ENCODE measurements at regions not wholly inside any gene's neighbourhood (a gene's known extent, or its start where the extent isn't known, plus 50 kb on each side); places are given as distances from the start of the nearest gene placed in this dataset.
"Not testable (repeated sequence)": the region's sequence is repeated elsewhere in the genome, so short reads cannot be mapped to it uniquely, and the experiment has no call there.

DNA sequence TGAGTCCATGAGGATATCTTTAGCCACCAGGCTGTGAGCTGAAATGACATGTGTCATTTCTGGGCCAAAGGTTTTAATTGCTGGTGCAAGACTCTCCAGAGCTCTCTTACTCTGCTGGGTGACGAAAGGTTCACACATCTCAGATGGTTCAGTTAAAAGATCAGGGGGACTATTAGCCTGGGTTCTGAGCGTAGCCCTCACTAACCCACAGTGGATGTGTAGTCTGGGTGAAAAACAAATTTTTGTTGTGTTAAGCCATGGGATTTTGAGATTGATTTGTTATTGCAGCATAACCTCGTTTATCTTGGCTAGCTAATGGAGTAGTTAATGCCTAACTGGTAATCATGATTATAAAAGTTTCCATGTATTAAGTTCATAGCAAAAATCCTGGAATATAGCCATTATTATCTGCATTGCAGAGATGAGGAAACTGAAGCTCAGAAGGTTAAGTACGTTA lies 251.5 kb downstream of the RMST start:
- no peak for DNase-seq

DNA sequence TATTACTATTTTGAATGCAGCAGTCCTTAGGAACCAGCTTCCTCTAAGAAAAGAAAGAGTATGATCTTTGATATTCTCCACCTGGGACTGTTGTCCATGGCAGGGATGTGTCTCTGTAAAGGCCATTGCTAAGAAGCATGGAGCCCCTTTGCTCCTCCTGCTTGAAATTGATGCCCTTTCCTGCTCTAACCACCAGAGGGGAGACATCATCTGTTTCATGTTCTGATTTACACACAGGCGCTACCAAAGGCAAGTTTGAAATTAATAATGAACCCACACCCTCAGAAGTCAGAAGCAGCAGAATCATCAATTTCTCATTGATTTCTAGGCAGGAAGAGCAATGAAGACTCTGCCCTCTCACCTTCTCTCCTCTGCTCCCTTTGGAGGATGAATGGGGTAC lies 253.8 kb downstream of the RMST start:
- no peak for DNase-seq

DNA sequence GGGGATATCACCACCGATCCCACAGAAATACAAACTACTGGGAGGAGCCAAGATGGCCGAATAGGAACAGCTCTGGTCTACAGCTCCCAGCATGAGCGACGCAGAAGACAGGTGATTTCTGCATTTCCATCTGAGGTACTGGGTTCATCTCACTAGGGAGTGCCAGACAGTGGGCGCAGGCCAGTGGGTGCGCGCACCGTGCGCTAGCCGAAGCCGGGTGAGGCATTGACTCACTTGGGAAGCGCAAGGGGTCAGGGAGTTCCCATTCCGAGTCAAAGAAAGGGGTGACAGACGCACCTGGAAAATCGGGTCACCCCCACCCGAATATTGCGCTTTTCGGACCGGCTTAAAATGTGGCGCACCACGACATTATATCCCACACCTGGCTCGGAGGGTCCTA lies 261.2 kb downstream of the RMST start:
- not testable (repeated sequence) for DNase-seq

DNA sequence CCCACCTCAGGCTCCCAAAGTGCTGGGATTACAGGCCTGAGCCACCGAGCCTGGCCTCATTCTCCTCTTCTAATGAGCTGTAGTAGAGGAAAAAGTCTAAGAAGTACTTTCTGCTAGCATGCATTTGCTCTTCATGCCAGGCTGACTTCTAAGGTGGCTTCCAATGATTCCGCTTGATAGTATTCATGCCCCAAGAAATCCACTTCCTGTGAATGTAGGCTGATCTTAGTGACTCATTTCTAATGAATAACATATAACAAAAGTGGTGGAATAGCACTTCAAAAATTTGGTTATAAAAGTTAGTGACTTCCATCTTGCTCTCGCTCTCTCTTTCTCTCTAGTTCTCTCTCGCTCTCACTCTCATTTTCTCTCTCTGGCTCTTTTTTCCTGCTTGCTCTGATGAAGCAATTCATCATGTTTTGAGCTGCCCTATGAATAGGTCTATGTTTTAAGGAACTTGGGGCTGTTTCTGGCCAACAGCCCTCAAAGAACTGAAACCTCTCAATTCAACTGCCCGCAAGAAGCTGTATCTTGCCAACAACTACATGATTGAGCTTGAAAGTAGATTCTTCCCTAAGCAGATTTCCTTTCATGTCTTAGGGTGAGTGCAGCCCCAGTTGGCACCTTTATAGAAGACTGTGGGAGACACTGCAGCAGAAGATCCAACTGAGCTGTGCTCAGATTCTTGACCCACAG lies 282.9 kb downstream of the RMST start:
- DNase-seq: no peak

DNA sequence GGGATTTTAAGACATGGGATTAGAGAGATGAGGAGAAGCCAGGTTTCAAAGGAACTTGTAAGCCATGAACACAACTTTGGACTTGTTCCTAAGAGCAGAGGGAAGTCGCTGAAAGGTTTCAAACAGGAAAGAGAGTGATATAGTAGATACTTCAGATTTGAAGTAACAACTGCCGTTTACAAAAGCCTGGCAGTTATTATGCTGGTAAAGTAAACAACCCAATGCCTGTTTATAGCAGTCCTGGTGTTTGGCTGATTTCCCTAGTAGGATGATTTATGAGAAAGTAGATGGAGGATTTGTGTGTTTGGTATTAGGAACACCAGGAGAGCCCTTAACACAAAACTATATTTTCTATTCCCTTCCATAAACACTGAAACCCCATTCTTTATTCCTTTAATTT lies 285.7 kb downstream of the RMST start:
- no peak for DNase-seq

DNA sequence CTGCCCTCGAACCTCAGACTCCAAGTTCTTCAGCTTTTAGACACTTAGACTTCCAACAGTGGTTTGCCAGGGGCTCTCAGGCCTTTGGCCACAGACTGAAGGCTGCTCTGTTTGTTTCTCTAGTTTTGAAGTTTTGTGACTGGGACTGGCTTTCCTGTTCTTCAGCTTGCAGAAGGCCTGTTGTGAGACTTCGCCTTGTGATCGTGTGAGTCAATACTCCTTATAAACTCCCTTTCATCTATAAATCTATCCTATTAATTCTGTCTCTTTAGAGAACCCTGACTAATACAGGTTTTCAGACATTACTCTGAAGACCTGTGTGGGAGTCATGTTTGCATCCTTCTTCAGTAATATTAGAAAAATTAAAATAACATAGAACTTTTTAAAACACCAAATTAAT lies 289.1 kb downstream of the RMST start:
- no peak for DNase-seq

DNA sequence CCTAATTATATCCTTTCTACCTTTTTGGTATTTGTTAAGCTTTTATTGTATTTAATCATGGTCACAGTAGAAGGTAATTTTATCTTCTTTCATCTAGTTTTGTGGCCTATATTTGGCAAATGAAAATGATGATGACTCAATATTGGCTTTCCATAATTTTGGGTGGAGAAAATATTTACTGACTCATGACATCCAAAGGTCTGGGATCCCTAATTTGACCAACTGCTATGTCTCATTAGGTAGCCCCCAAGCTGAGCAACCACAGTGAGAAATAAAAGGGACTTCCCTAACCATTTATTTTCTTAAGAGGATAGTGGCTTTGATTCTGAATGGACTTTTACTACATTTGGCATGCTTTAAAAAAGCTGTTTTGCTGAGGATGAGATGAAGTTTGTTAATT lies 289.5 kb downstream of the RMST start:
- DNase-seq: no peak

DNA sequence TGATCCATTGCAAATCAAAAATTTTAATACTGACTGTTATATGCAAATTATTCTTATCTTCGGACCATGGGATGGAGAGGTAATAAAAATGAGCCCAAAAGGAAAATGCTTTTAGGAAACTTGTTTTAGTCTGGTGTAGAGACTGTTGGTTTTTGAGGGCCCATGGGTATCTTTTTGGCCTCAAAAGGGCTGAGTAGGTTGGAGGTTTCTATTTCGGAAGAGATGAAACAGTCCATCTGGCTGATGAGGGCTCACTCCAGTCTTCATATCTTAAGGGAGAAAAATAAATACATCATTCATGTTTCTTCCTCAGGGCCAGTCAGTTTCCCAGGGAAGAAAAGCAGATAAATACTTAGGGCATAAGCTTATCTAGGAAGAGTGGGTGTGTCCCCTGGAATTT lies 290.7 kb downstream of the RMST start:
- no peak for DNase-seq

DNA sequence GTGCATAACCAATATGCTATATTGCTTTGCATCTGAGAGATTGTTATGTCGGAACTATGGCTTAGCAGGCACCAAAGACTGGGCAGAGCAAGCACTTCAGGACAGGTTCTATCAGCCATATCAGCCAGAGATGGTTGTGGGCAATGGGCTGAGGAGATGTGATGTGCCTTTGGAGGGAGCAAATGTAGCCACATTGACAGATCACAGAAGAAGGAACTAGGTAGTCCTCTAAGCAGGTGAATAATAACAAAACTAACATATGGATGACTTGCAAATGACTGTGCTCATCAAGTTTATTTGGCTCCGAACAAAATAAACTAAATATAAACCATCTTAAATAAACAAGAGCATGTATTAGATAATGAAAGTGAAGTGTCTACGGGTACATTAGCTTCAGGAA lies 291.7 kb downstream of the RMST start:
- DNase-seq: no peak

DNA sequence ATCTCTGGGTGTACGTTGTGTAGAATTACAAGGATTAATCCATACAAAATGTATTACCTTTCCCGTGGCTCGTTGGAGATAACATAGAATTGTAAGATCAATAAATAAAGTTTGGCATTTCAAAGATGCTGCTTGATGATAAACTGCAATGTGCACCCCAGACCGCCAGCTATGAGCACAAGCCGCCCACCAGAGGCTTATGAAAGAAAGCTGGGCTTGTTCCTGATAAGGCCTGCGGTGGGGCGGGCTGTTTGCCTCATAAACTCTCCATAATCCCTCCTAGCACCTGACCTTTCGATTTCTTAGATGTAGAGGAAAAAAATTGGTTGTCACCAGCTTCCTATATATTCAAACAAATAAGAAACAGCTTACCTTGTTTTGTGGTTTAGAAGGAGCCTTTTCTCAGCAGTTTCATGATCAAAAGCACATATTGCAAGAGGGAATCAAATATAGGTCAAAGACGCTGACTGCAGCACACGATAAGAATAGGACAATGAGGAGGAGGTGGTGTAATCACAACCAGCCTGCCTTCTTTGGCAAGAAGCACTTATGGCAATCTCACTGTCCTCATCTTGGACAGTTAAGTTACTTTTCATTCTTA lies 293.6 kb downstream of the RMST start:
- DNase-seq: no peak

DNA sequence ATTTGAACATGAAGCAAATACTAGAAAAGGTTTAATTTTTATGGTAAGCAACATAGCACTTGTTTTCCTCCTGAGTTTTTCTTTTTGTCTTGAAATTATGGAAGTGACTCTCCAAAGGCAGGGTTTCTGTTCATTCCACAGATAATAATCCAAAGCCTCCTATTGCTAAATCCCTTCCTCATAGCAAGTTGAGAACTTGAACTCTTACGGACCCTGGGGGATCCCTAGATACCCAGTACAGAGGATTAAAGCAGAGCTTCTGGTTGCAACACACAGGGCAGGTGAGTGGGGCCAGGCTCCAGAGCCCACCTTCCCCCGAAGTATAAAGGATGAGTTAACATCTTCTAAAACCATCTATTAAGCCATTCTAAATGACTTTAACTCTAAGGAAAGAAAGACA lies 294.1 kb downstream of the RMST start:
- DNase-seq: no peak

DNA sequence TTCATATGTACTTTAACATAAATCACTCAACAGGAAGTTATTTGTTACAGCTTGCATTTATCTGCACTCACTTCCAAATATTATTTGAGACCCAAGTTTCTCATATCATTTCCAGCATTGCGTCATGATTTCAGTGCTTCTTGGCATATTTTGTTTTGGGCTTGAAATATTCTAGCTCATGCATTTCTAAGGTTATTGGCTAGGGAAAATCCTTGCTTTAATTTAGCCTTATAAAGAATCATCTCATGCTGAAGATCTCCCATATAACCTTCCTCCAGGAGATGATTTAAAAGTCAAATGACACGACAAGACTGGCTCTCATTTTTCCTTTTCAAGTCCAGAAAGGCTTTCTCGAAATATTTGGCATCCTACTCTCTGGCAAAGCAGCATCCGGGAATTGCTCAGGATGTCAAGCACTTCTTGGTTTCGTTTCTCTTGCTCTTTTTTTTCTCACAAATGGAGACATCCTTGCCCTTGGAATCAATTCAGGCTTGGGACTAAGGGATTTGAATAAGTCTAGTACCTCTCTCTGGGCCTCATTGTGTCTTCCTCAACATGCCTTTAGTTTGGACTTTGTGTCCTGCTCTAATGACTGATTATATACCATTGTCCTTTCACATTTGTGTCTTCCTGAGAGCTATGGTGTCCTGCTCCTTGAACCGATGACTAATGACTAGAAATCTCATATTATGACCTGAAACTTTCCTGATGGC lies 295.0 kb downstream of the RMST start:
- DNase-seq: no peak

DNA sequence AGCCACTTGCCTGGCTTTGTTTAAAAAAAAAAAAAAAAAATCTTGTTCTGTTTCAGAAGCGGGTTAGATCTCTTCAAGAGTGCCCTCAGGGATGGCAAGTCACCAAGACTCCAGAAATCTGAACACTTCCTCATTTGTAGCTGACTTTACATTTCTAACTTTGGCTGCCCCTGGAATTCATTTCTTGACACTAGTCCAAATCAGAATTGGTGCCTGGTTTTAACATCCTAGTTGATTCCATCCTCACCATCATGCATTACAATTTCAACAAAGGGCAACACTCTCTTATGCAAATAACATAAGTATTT lies 295.5 kb downstream of the RMST start:
- DNase-seq: no peak

DNA sequence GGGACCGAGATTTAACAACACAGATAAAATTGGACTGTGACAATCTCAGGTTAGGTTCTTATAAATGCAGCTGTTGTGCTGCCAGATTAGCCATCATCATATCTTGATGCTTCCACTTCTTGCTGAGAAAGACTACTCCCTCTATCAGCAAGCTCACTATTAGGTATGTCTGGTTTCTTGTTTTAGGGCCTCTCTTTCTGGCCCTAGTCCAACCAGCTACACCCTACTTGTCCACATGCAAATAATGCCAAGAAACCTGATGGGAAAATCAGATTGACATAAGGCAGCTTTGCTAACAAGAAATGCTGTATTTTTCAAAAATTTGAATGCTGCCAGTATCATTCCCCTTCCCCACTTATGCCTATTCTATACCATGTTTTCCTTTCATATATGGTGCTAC lies 296.0 kb downstream of the RMST start:
- no peak for DNase-seq

DNA sequence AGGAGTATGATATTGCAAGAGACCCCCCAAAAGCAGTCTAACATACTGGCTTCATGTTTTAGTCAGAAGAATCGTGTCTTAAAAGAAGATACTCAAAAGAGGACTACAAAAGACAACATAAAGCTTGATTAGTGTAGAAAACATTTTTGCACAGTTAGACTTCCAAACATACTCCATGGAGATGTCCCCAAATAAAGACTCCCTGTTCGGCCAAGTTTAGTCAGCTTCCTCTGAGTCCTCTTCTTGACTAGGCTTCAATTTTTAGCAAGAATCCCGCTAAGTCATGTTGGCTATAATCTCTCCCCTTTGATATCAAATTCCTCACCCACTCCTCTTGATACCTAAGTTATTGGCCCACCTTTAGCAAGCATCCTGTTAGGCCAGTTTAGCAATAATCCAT lies 298.0 kb downstream of the RMST start:
- DNase-seq: no peak

DNA sequence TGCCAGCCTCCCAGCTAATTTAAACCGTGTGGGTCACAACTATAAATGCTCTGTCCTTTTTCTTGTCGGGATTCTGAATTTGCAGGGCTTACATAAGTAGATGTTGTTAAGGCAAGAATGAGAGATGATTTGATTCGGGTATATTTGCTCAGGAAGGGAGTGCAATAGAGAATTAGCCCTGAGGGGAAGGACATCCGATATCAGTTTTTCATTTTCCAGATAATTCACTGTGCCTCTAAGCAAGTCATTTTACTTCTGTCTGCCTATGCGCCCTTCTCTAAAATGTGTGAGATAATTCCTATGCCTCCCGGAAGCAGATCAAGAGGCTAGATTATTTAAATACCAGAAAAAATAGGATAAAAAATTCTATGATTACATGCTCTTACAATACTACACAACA lies 300.5 kb downstream of the RMST start:
- DNase-seq: no peak

DNA sequence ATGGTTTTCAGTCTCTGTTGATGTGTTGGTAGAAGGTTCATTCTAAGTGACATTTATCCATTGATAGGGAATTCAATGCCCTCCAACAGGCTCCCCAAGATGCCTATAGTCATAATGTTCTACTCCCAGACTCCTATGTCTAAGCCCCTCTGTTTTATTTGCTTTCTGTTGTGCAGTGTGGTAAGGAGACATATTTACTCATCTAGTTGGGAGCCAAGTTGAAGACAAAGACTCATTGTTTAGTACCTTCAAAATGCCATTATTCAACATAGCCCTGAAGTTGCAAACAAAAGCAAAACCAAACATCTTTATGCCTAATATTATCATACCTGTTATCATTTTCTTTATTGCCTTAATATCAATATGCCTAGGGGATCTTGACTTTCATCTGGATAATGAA lies 302.1 kb downstream of the RMST start:
- no peak for DNase-seq

DNA sequence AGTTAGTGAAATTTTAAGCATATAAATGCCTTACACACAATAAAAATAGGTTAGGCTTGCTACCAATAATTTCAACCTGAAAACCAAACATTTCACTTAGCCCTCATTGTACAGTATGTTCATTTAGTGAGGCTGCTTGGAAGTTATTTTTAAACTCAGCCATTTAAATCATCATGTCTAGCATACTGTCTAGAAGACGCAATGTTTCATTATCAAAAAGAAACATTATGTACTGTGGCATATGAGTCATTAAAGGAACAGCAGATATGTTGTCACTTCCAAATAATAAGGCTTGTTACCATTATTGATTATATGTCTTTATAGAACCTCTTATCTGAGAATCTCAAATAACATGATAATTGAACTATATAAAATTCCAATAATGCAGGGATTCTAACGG lies 304.7 kb downstream of the RMST start:
- DNase-seq: no peak

DNA sequence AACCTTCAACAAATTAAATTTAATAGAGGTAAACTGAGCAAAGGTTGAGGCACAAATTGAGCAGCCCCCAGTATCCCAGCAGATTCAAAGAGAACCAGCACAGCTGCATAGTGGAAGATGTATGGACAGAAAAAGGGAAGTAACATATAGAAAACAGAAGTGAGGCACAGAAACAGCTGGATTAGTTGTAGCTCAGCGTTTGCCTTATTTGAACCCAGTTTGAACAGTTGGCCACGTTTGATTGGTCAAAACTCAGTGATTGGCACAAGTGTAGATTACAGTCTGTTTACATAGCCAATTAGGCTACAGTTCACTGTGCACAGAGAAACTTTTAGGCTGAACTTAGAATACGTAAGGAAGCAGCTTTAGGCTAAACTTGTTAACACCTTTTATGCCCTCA lies 315.5 kb downstream of the RMST start:
- no peak for DNase-seq

DNA sequence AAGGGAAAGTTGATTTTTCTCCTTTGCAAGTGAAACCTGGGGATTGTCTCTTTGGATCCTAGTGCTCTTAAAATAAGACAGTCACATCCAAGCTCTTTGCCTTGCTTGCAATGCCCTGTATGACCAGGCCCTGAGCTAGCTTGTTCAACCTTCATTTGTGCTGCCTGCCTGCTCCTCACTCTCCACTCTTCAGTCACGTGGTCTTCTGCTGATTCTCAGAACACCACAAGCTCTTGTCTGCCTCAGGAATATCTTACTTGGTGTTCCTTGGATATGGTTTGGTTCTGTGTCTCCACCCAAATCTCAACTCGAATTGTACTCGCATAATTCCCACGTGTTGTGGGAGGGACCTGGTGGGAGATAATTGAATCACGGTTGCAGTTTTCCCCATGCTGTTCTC lies 318.7 kb downstream of the RMST start:
- DNase-seq: no peak

DNA sequence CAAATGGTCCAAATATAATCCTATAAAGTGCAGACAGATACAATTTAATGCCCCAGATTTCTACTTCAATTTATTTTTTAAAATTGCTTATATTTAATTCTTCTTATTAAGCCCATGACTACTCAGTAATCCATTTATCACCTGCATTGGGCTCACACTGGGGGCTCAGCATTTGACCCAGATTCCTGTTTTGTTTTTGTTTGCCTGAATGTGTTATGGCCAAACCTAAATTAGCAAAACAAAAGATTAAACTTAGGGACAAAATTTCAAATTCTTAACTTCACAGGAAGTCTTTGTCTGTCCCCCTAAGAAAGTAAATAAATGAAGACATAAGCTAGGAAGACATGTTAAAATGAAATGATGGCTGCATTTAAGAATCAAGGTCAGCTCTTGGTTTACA lies 322.3 kb downstream of the RMST start:
- no peak for DNase-seq

DNA sequence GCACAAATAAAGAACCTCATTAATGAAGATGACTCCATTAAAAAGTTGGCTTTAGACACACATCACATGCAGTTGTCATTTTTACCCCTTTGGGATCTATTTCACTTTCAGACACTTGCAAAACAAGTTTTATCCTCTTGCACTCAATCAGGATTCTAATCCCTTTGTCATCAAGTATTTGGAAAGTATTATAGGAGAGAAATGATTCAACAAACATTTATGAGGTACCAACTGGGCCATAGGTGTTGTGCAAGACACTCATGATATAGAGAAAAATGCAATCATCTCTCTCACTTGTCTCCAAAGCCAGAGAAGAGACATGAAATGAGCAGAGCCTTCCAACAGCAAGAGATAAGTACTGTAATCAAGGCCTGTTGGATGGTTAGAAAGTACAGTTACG lies 327.7 kb downstream of the RMST start:
- DNase-seq: no peak

DNA sequence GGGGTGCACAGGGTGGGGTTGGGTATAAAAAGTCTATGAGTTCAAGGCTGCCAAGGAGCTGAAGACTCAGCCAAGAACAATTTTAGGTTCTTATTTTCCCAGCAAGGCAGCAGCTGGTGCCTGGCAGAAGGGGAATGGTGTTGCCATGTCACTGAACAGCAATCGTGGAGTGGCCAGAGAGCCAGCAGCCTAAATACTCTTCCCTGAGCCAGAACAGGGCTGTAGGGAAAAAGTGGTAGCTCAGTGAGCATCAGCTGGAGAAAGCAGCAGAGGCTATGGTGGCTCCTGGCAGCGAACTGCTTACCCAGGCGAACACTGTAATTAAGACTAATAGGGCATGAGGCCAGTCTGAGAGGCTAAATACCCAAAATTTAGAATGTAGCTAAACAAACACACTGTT lies 334.9 kb downstream of the RMST start:
- no peak for DNase-seq

DNA sequence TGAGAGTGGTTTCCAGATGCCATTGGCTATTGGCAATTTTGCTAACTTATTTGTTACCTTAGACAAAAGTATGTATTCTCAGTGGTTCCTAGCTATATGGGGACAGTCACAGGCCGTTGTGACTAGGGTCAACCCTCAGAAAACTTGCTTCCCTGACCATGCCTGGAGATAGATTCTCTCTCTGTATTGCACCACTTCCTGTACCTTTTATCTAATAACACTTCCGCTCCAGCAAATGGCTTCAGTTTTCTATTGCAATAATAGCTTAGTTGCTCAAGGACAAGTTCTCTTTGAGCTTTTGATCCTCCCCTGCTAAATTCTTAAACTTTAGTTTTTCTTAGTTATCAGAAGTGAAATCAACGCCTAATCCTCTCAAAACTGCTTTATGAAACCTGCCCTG lies 338.0 kb downstream of the RMST start:
- DNase-seq: no peak

Measured in right kidney (tissue), 1 donor.